ENCODE measurements at regions not wholly inside any gene's neighbourhood (a gene's known extent, or its start where the extent isn't known, plus 50 kb on each side); places are given as distances from the start of the nearest gene placed in this dataset.

DNA sequence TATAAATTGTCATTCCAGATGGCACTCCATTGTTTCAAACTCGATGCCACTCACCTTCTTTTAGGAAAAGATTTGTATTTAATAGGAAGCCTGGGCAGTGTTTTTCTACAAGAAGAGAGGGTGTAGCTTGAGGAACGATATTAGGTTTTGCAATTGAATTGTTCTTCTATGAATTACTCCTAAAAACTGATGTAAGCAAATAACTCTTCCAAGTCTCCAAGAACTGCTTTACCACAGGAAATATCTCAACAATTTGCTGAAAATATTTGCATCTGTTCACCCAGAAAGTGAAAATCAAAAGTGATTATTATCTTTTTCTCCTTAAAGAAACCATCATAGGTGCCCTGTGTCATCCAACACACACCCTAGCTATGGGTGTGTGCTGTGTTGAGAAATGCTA is 261.3 kb upstream of the MEOX2 start:
- no peak overlapping the region for H3K27ac ChIP-seq
- no peak for DNase-seq
- no peak overlapping the region for H3K4me3 ChIP-seq
- 55 to 62% (median 61%) methylated on average over 2 of the region's 2 CpGs for WGBS, 4 donors
- H3K27me3 ChIP-seq, result no peaks in the 10 kb centered on the region
- H3K36me3 ChIP-seq, result no peaks in the 10 kb centered on the region
- no peak for ATAC-seq
- intact Hi-C loops (cut with DNase I), result no loop called here
- no peaks in the 10 kb centered on the region for H3K9me3 ChIP-seq
- no peaks in the 10 kb centered on the region for H3K4me1 ChIP-seq
- TF ChIP-seq, protein P1, sequence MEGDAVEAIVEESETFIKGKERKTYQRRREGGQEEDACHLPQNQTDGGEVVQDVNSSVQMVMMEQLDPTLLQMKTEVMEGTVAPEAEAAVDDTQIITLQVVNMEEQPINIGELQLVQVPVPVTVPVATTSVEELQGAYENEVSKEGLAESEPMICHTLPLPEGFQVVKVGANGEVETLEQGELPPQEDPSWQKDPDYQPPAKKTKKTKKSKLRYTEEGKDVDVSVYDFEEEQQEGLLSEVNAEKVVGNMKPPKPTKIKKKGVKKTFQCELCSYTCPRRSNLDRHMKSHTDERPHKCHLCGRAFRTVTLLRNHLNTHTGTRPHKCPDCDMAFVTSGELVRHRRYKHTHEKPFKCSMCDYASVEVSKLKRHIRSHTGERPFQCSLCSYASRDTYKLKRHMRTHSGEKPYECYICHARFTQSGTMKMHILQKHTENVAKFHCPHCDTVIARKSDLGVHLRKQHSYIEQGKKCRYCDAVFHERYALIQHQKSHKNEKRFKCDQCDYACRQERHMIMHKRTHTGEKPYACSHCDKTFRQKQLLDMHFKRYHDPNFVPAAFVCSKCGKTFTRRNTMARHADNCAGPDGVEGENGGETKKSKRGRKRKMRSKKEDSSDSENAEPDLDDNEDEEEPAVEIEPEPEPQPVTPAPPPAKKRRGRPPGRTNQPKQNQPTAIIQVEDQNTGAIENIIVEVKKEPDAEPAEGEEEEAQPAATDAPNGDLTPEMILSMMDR (IDR thresholded peaks at IDR 0.05), result no peak
- TF ChIP-seq POLR2A (IDR thresholded peaks at IDR 0.05), result no peak

DNA sequence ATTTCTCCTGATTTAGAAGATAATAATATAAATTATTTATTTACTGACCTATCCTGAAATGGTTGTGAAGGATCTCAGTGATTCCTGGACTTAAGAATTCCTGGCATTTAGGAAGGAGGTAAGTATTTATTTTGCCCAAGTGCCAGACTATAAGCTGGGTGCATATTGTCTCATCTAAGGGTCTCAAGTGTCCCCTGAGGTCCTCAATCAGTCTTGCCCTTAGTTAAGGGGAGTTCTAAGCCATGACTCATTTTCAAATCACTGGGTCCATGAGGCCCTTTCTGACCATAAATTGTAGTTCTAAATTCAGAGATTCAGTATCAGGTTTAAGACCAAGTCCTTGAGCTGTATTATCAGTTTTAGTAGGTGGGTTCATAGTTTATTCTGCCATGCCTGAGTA is 251.6 kb upstream of the MEOX2 start:
- intact Hi-C loops (cut with DNase I), result no loop called here
- TF ChIP-seq, protein P1 (IDR thresholded peaks at IDR 0.05), result no peak
- TF ChIP-seq POLR2A (IDR thresholded peaks at IDR 0.05), result no peak
- Histone ChIP-seq H3K4me1 (no peaks in the 10 kb centered on the region), H3K9me3 (peaks cover 0 to 3% (median 0%) of the 10 kb centered on the region in 12 donors), H3K36me3 (no peaks in the 10 kb centered on the region), H3K27me3 (no peaks in the 10 kb centered on the region), H3K27ac (no peak overlapping the region), H3K4me3 (no peak overlapping the region)
- no peak for DNase-seq
- no peak for ATAC-seq

DNA sequence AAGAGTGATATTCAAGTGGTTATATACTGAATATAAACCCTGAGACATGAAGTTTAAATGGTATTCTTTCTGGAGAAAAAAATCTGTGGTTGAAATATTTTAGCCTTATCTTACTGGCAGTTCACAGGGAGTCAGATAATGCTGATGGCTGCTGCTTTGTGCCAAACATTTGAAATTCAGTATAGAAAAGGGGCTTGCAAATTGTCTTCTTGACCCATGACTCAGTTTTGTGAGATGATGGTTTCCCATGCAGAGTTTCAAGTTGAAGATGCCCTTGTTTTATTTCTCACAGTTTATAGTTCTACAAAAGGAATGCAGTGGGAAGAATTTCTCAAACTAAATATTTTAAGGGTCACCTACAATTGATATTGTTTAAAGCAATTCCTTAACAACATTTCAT is 251.1 kb upstream of the MEOX2 start:
- TF ChIP-seq POLR2A (IDR thresholded peaks at IDR 0.05), result no peak
- ATAC-seq (no peak), DNase-seq (no peak)
- Histone ChIP-seq H3K36me3 (no peaks in the 10 kb centered on the region), H3K4me3 (no peak overlapping the region), H3K27ac (no peak overlapping the region), H3K9me3 (peaks cover 0 to 3% (median 0%) of the 10 kb centered on the region in 12 donors), H3K27me3 (no peaks in the 10 kb centered on the region), H3K4me1 (no peaks in the 10 kb centered on the region)
- intact Hi-C loops (cut with DNase I), result no loop called here

DNA sequence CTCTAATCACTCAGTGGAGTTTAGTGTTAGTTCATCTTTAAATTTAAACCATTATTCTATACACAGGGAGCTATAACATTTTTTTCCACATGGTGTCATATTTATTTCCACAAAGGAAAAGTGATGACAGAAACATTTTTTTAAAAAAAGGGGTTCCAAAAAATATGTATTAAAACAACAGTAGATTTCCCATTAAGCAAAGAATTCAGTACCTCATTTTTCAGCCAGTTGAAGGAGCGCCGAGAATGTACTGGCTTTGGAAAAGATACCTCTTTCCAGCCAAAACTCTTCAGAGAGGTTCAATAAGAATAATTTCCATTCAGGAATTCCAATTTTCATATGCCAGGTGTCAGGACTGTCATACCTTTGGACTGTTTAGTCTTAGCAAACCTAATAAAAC is 250.5 kb upstream of the MEOX2 start:
- WGBS, 4 donors, result 84 to 95% (median 92%) methylated on average over 2 of the region's 2 CpGs
- DNase-seq, result no peak
- no peak overlapping the region for H3K27ac ChIP-seq

DNA sequence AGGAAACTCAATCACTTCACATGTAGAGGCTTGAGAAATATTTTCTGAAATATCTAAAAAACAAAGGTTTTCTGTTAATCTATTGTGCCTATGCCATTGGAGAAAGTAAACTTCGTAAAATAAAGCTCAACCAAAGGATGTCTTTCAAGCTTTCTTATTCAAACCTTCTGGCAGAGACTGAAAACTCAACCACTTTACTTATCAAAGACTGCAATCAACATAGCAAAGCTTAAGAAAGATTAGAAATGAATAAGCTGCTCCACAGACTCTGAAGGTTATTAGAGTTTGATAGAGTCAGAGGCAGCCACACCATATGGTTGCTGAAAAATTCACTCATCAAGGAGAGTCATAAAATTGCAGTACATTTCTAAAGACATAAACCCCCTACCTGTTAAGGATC is 245.8 kb upstream of the MEOX2 start:
- ATAC-seq, result no peak

More for the DNA sequence above, 250.5 kb upstream of the MEOX2 start:
- Histone ChIP-seq H3K4me1 (no peaks in the 10 kb centered on the region), H3K27me3 (no peaks in the 10 kb centered on the region), H3K9me3 (peaks cover 0 to 2% (median 0%) of the 10 kb centered on the region in 12 donors), H3K4me3 (no peak overlapping the region), H3K36me3 (no peaks in the 10 kb centered on the region)
- TF ChIP-seq POLR2A (IDR thresholded peaks at IDR 0.05), result no peak
- TF ChIP-seq, protein P1 (IDR thresholded peaks at IDR 0.05), result no peak
- no peak for ATAC-seq
- intact Hi-C loops (cut with DNase I), result no loop called here

More for the DNA sequence above, 245.8 kb upstream of the MEOX2 start:
- H3K27me3 ChIP-seq, result no peaks in the 10 kb centered on the region
- 89 to 98% (median 96%) methylated on average over 1 of the region's 1 CpG for WGBS, 4 donors
- no peak overlapping the region for H3K4me3 ChIP-seq
- no peaks in the 10 kb centered on the region for H3K4me1 ChIP-seq
- no peaks in the 10 kb centered on the region for H3K36me3 ChIP-seq
- no peak for TF ChIP-seq POLR2A (IDR thresholded peaks at IDR 0.05)
- TF ChIP-seq, protein P1 (IDR thresholded peaks at IDR 0.05), result no peak
- DNase-seq, result no peak
- intact Hi-C loops (cut with DNase I), result no loop called here
- peaks cover 0 to 10% (median under 1%) of the 10 kb centered on the region in 12 donors for H3K9me3 ChIP-seq
- no peak overlapping the region for H3K27ac ChIP-seq
